ENCODE measurements at regions not wholly inside any gene's neighbourhood (a gene's known extent, or its start where the extent isn't known, plus 50 kb on each side); places are given as distances from the start of the nearest gene placed in this dataset.

- DNase-seq (ENCODE audit: low spot score) = no peak
- no peak for TF ChIP-seq CTCF (IDR thresholded peaks at IDR 0.05; ENCODE audit: extremely low read depth, missing control alignments)
These were observed 145.6 kb downstream of the ZBTB18 start for GRCh38 chr1:244196571-244197285.

GRCh38 chr1:244197851-244198375 lies 146.8 kb downstream of the ZBTB18 start:
- no peak for TF ChIP-seq CTCF (IDR thresholded peaks at IDR 0.05; ENCODE audit: extremely low read depth, missing control alignments)
- no peak for DNase-seq (ENCODE audit: low spot score)

DNA sequence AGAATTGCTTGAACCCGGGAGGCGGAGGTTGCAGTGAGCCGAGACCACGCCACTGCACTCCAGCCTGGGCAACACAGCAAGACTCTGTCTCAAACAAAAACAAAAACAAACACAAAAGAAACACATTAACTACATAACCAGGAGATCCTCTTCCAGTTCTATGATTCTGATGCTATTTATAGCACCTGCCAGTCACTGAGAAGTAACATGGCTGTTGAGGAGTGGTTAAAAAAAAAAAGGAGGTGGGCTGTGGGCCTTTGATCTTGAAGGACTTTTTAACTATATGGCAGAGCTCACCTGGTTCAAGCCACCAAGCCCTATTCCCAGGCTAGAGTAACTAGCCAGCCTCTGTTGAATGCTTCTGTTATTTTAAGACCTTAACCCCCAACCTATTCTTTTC lies 148.8 kb downstream of the ZBTB18 start:
- no peak for TF ChIP-seq CTCF (IDR thresholded peaks at IDR 0.05; ENCODE audit: extremely low read depth, missing control alignments)
- no peak for DNase-seq (ENCODE audit: low spot score)

GRCh38 chr1:244200596-244200995 lies 149.5 kb downstream of the ZBTB18 start:
- no peak for DNase-seq (ENCODE audit: low spot score)
- TF ChIP-seq CTCF (IDR thresholded peaks at IDR 0.05; ENCODE audit: extremely low read depth, missing control alignments) = no peak

- no peak for DNase-seq (ENCODE audit: low spot score)
- TF ChIP-seq CTCF (IDR thresholded peaks at IDR 0.05; ENCODE audit: extremely low read depth, missing control alignments) = no peak
These were observed 150.7 kb downstream of the ZBTB18 start for GRCh38 chr1:244201750-244202149.

- no peak for TF ChIP-seq CTCF (IDR thresholded peaks at IDR 0.05; ENCODE audit: extremely low read depth, missing control alignments)
- no peak for DNase-seq (ENCODE audit: low spot score)
These were observed 152.9 kb downstream of the ZBTB18 start for GRCh38 chr1:244204004-244204403.

DNA sequence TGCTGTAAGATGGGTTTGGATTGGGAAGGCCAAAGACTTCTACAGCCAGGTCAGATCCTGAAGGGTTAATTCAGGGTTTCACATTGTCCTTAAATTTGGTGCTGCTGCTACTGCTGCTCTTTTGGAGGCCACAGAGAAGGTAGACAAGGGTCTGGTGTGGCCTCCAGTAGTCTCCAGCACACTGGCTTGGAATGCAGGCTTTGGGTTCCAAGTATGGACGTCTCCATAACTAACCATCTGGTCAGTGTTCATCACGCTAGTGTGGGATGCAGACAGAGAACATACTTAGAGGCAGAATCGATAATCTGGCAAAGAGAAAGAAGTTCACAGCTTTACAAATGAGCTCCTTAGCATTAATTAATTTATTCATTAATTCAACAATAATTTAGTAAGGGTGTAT lies 154.1 kb downstream of the ZBTB18 start:
- no peak for TF ChIP-seq CTCF (IDR thresholded peaks at IDR 0.05; ENCODE audit: extremely low read depth, missing control alignments)
- DNase-seq (ENCODE audit: low spot score) = no peak
